Esophagus squamous epithelium (tissue), 4 donors: ENCODE measurements at regions not wholly inside any gene's neighbourhood (a gene's known extent, or its start where the extent isn't known, plus 50 kb on each side); places are given as distances from the start of the nearest gene placed in this dataset.

Experiments used
- CTCF ChIP-seq, 6 experiments: fragments of 450-650 bp in 4 of 6; fragments of 200-600 bp in 2 of 6; sonication (generic) in 2 of 6; IDR thresholded peaks; one replicate each; pipeline ENCODE4 v1.5.1; 2016 to 2019; ENCODE audit warnings: antibody characterized with exemption in 6 of 6, mild to moderate bottlenecking in 4 of 6, moderate library complexity in 4 of 6
- POLR2A ChIP-seq, 4 donors: fragments of 450-650 bp; IDR thresholded peaks; one replicate each; pipeline ENCODE4 v1.6.1; 2017; ENCODE audit warnings: antibody characterized with exemption in 4 of 4, mild to moderate bottlenecking in 4 of 4, moderate library complexity in 3 of 4

- TF ChIP-seq POLR2A (IDR thresholded peaks at IDR 0.05) (no peak), CTCF (IDR thresholded peaks at IDR 0.05) (no peak)
Measured at GRCh38 chr3:166169681-166170080, 332.5 kb upstream of the BCHE start.
